Endodermal cell (in vitro differentiated cells): ENCODE measurements at regions not wholly inside any gene's neighbourhood (a gene's known extent, or its start where the extent isn't known, plus 50 kb on each side); places are given as distances from the start of the nearest gene placed in this dataset.
"Not testable (repeated sequence)": the region's sequence is repeated elsewhere in the genome, so short reads cannot be mapped to it uniquely, and the experiment has no call there.

Experiments used
- DNase-seq: peaks from one replicate; pipeline ENCODE4 v3.0.0-alpha.2; 2017
- H3K27ac ChIP-seq: 2 replicates; pipeline ENCODE4 v1.5.1; 2013; ENCODE audit warnings: mild to moderate bottlenecking, low read depth, low read length, moderate library complexity
- H3K27me3 ChIP-seq: 2 replicates; pipeline ENCODE4 v1.6.1; 2013; ENCODE audit warnings: mild to moderate bottlenecking, low read length, moderate library complexity; ENCODE audit not compliant: insufficient read depth, control insufficient read depth, poor library complexity, severe bottlenecking
- H3K36me3 ChIP-seq: 2 replicates; pipeline ENCODE4 v1.7.0; 2013; ENCODE audit warnings: mild to moderate bottlenecking, low read length, moderate library complexity; ENCODE audit not compliant: control insufficient read depth, insufficient read depth
- H3K4me1 ChIP-seq: one replicate; pipeline ENCODE4 v1.7.0; 2013; ENCODE audit warnings: low read length; ENCODE audit not compliant: control insufficient read depth, insufficient read depth
- H3K4me3 ChIP-seq: 2 replicates; pipeline ENCODE4 v1.5.1; 2013; ENCODE audit warnings: mild to moderate bottlenecking, low read length, moderate library complexity
- H3K9ac ChIP-seq: 2 replicates; pipeline ENCODE4 v1.6.1; 2013; ENCODE audit warnings: mild to moderate bottlenecking, low read length, moderate library complexity; ENCODE audit not compliant: poor library complexity, severe bottlenecking; ENCODE audit errors: extremely low read depth
- H3K9me3 ChIP-seq: 2 replicates; pipeline ENCODE4 v1.6.1; 2013; ENCODE audit warnings: mild to moderate bottlenecking, low read length, moderate library complexity; ENCODE audit not compliant: control insufficient read depth
- H3K27ac Mint-ChIP-seq: 2 replicates; pipeline ENCODE4 v1.8.0; 2020; ENCODE audit warnings: mixed read lengths
- H3K27me3 Mint-ChIP-seq: 2 replicates; pipeline ENCODE4 v1.8.0; 2021; ENCODE audit warnings: mild to moderate bottlenecking, mixed read lengths; ENCODE audit not compliant: insufficient read depth
- H3K36me3 Mint-ChIP-seq: 2 replicates; pipeline ENCODE4 v1.8.0; 2020; ENCODE audit warnings: low read depth, mixed read lengths
- H3K4me1 Mint-ChIP-seq: 2 replicates; pipeline ENCODE4 v1.8.0; 2020; ENCODE audit warnings: mixed read lengths
- H3K4me3 Mint-ChIP-seq: 2 replicates; pipeline ENCODE4 v1.8.0; 2020; ENCODE audit warnings: mild to moderate bottlenecking, moderate library complexity, mixed read lengths
- H3K9me3 Mint-ChIP-seq: 2 replicates; pipeline ENCODE4 v1.8.0; 2020; ENCODE audit warnings: mild to moderate bottlenecking, mixed read lengths
- WGBS, 2 experiments: methylation state at CpG; one replicate each; pipeline versions ENCODE4 v1.1.5 to v1.1.7; 2013; ENCODE audit warnings: missing lambda C conversion rate in 2 of 2, mixed read lengths in 1 of 2; ENCODE audit not compliant: insufficient coverage in 1 of 2, insufficient read length in 1 of 2; 5-methylcytosine and 5-hydroxymethylcytosine counted together

DNA sequence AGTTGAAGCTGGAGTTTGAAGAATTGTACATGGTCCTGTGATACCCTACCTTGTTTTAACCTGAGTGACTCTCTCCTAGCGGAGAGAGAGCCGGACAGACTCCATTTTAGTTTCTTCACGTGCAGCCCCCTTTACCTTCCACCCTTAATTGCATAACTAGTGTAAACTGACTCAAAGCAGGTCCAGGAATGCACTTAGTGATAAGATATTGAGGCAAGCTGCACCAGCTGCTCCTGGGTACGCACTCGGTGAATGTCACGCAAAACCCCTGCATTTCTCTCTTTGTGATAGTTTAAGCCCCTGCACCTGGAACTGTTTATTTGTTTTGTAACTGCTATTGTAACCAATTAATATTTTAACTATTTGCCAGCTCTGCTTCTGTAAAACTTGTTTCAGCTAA lies 1620.5 kb downstream of the SPATA31A7 start:
- H3K4me3 Mint-ChIP-seq, H3K4me1 ChIP-seq, H3K27ac Mint-ChIP-seq, H3K36me3 Mint-ChIP-seq, H3K4me1 Mint-ChIP-seq, H3K9me3 ChIP-seq, DNase-seq, H3K27ac ChIP-seq, H3K9ac ChIP-seq, H3K4me3 ChIP-seq, H3K36me3 ChIP-seq: not testable (repeated sequence)
- peaks cover 54% of the 10 kb centered on the region for H3K27me3 ChIP-seq
- 73% methylated on average over 6 of the region's 6 CpGs; no CpG with 5 or more reads in 1 of the 2 experiments for WGBS, 2 experiments
- H3K27me3 Mint-ChIP-seq: peaks cover 78% of the 10 kb centered on the region
- H3K9me3 Mint-ChIP-seq: peaks cover 11% of the 10 kb centered on the region

DNA sequence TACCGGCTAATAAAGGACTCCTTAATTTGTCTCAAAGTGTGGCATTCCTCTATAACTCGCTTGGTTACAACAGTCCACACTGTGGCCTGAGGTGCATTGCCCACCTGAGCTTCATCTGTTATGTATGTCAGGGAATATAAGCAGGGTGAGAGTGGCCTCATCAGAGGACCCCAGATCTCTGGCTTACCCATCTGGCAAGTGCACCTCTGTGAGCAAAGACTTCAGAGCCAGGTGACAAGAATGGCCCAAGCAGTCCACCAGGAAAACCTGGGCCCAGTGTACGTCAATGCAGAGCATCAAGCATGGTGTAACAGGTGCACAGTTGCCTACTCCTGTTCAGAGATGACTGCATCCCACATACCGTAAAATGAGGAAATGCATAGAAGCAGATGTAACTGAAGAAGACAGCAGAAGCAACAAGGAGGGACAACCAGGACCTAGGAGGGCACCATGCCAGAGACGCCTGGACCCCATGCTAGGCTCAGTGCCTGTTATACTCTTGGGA lies 1621.0 kb downstream of the SPATA31A7 start:
- not testable (repeated sequence) for H3K9me3 ChIP-seq, H3K9me3 Mint-ChIP-seq, H3K4me1 Mint-ChIP-seq, H3K27ac ChIP-seq, H3K27ac Mint-ChIP-seq, H3K9ac ChIP-seq, H3K4me3 ChIP-seq, H3K36me3 Mint-ChIP-seq, H3K4me3 Mint-ChIP-seq, H3K4me1 ChIP-seq, H3K36me3 ChIP-seq
- peak; percentile 16 for DNase-seq
- H3K27me3 ChIP-seq: peaks cover 54% of the 10 kb centered on the region
- H3K27me3 Mint-ChIP-seq: peaks cover 78% of the 10 kb centered on the region
- WGBS, 2 experiments: 88 to 90% methylated on average over 2 to 5 of the region's 5 CpGs

DNA sequence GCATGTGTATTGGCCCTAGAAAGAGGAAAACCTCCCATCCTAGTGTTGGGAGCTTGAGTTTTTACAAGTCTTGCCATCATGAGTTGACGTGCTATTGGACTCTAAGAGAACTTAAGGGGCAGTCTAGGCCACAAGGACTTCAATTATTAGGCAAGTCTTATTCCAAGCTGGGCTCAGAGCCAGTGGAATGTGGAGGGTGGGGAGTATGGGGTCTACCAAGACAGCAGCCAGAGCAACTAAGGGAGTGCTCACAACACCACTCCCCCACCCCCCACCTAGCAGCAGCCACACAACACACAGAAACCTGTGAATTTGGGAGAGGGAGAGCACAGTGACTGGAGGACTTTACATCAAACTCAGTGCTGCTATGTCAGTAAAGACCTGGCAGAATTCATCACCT lies 1625.6 kb downstream of the SPATA31A7 start:
- not testable (repeated sequence) for H3K9me3 ChIP-seq, H3K36me3 ChIP-seq, H3K27ac ChIP-seq, H3K36me3 Mint-ChIP-seq, H3K27ac Mint-ChIP-seq, H3K4me3 Mint-ChIP-seq, H3K4me1 Mint-ChIP-seq, H3K9ac ChIP-seq, H3K4me1 ChIP-seq, H3K4me3 ChIP-seq
- Mint-ChIP-seq H3K27me3 (peaks cover 82% of the 10 kb centered on the region), H3K9me3 (peaks cover 10% of the 10 kb centered on the region)
- WGBS, 2 experiments: 33% methylated on average over 1 of the region's 1 CpG; no CpG with 5 or more reads in 1 of the 2 experiments
- H3K27me3 ChIP-seq: peaks cover 47% of the 10 kb centered on the region
- peak; percentile 30 for DNase-seq

DNA sequence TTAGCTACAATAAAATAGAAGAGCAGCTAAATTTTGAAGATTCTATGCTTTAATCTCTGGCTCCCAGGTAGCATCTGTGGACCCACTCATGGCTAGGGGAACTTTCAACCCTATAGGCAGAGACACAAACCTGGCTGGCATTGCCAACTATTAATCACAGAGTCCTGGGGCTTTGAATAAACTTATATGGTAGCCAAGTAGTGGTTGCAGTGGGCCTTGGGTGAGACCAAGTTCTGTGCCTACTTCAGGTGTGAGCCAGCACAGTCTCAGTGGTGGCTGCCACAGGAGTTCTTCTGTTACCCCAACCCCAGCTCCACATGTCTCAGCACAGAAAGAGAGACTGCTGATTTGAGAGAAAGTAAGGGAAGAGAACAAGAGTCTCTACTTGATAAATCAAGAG lies 1626.5 kb downstream of the SPATA31A7 start:
- DNase-seq: peak; percentile 30
- not testable (repeated sequence) for H3K27ac ChIP-seq, H3K4me3 ChIP-seq, H3K9me3 ChIP-seq, H3K36me3 Mint-ChIP-seq, H3K4me3 Mint-ChIP-seq, H3K4me1 Mint-ChIP-seq, H3K9ac ChIP-seq, H3K36me3 ChIP-seq, H3K27ac Mint-ChIP-seq, H3K4me1 ChIP-seq
- Mint-ChIP-seq H3K9me3 (peaks cover 10% of the 10 kb centered on the region), H3K27me3 (peaks cover 77% of the 10 kb centered on the region)
- peaks cover 40% of the 10 kb centered on the region for H3K27me3 ChIP-seq

DNA sequence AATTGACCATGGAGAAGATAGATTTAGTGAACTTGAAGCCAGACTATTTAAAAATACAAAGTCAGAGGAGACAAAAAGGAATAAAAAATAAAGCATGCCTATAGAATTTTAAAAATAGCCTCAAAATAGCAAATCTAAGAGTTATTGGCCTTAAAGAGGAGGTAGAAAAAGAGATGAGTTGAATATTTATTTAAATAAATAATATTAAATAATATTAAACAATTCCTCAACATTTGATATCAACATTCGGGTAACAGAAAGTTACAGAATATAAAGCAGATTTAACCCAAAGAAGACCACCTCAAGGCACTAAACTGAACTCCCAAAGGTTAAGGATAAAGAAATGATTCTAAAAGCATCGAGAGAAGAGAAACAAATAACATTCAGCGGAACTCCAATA lies 1627.4 kb downstream of the SPATA31A7 start:
- H3K36me3 Mint-ChIP-seq, H3K4me1 ChIP-seq, H3K27ac Mint-ChIP-seq, H3K4me3 Mint-ChIP-seq, H3K36me3 ChIP-seq, H3K9ac ChIP-seq, DNase-seq, H3K27ac ChIP-seq, H3K4me1 Mint-ChIP-seq, H3K4me3 ChIP-seq, H3K9me3 ChIP-seq: not testable (repeated sequence)
- peaks cover 40% of the 10 kb centered on the region for H3K27me3 ChIP-seq
- peaks cover 72% of the 10 kb centered on the region for H3K27me3 Mint-ChIP-seq
- 88% methylated on average over 1 of the region's 3 CpGs; no CpG with 5 or more reads in 1 of the 2 experiments for WGBS, 2 experiments
- peaks cover 10% of the 10 kb centered on the region for H3K9me3 Mint-ChIP-seq

DNA sequence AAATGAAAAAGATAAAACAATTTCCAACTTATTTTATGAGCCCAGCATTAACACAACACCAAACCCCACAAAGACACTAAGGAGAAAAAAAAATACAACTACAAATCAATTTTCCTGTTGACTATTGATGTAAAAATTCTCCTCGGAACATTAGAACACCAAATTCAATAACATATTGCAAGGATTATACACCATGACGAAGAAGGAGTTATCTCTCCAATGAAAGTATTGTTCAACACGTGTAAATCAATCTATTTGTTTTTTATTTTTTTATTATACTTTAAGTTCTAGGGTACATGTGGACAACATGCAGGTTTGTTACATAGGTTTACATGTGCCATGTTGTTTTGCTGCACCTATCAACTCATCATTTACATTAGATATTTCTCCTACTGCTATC lies 1632.3 kb downstream of the SPATA31A7 start:
- peaks cover 33% of the 10 kb centered on the region for H3K27me3 ChIP-seq
- WGBS, 2 experiments: 77 to 80% methylated on average over 1 to 2 of the region's 3 CpGs
- not testable (repeated sequence) for H3K27ac ChIP-seq, H3K4me3 Mint-ChIP-seq, H3K36me3 ChIP-seq, H3K9me3 Mint-ChIP-seq, H3K4me1 Mint-ChIP-seq, H3K4me3 ChIP-seq, H3K9me3 ChIP-seq, H3K9ac ChIP-seq, H3K36me3 Mint-ChIP-seq, DNase-seq, H3K27ac Mint-ChIP-seq, H3K4me1 ChIP-seq
- peaks cover 59% of the 10 kb centered on the region for H3K27me3 Mint-ChIP-seq

DNA sequence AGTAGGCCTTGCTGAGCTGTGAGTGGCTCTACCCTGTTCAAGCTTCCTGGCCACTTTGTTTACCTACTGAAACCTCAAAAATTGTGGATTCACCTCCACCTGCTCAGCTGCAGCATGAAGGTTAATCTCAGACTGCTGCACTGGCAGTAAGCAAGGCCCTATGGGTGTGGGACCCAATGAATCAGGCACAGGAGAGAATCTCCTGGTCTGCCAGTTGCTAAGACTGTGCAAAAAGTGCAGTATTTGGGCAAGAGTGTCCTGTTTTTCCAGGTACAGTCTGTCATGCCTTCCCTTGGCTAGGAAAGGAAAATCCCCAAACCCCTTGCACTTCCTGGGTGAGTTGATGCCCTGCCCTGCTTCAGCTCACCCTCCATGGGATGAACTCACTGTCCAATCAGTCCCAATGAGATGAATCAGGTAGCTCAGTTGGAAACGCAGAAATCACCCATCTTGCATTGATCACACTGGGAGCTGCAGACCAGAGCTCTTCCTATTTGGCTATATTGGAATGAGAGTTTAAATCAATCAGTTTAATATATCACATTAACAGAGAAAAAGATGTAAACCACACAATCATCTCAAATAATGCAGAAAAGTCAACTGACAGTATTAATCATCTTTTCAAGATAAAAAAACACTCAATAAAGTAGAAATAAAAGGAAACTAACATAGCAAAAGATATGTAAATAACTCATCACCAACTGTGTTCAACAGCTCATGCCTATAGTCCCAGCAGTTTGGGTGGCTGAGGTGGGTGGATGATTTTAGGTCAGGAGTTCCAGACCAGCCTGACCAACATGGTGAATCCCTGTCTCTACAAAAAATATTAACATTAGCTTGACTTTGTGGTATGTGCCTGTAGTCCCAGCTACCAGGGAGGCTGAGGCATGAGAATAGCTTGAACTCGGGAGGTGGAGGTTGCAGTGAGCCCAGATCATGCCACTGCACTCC lies 1638.4 kb downstream of the SPATA31A7 start:
- 58% methylated on average over 1 of the region's 2 CpGs; no CpG with 5 or more reads in 1 of the 2 experiments for WGBS, 2 experiments
- H3K4me1 Mint-ChIP-seq, DNase-seq, H3K27ac ChIP-seq, H3K4me3 ChIP-seq, H3K9me3 Mint-ChIP-seq, H3K4me3 Mint-ChIP-seq, H3K36me3 Mint-ChIP-seq, H3K9ac ChIP-seq, H3K9me3 ChIP-seq, H3K27ac Mint-ChIP-seq, H3K36me3 ChIP-seq, H3K4me1 ChIP-seq: not testable (repeated sequence)
- peaks cover 66% of the 10 kb centered on the region for H3K27me3 ChIP-seq
- H3K27me3 Mint-ChIP-seq: peaks cover 55% of the 10 kb centered on the region
